GM19468 (cell line): ENCODE measurements at regions not wholly inside any gene's neighbourhood (a gene's known extent, or its start where the extent isn't known, plus 50 kb on each side); places are given as distances from the start of the nearest gene placed in this dataset.

Experiments
- ATAC-seq: cut with Tn5 transposase; IDR thresholded peaks from one replicate; pipeline ENCODE4 v1.9.1; 2021; ENCODE audit warnings: mild to moderate bottlenecking, moderate library complexity, moderate number of reproducible peaks; ENCODE audit not compliant: unreplicated experiment; ENCODE audit errors: extremely low read depth

- no peak for ATAC-seq
Measured at GRCh38 chr14:83777516-83777915, 1752.4 kb upstream of the FLRT2 start.

- no peak for ATAC-seq
Measured at GRCh38 chr14:83779266-83779665, 1750.7 kb upstream of the FLRT2 start.

- no peak for ATAC-seq
Measured at GRCh38 chr14:83780321-83780720, 1749.6 kb upstream of the FLRT2 start.

DNA sequence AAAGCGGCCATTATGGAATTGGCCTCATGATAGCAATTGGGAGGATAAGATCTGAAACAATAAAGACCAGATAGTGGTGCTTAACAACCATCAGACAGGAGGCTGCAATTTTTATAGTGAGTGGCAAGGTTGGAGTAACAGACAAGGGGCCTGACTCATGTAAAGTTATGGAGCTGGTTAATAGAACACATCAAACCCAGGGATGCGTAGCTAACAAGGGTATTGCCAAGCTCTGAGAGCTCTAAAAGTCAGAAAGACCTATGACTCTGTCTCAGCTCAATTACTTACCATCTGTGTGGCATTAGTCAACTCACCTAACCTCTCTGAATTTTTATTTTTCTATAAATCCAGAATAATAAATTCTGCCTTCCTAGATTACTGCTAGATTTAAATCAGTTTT is 1731.5 kb upstream of the FLRT2 start:
- no peak for ATAC-seq

DNA sequence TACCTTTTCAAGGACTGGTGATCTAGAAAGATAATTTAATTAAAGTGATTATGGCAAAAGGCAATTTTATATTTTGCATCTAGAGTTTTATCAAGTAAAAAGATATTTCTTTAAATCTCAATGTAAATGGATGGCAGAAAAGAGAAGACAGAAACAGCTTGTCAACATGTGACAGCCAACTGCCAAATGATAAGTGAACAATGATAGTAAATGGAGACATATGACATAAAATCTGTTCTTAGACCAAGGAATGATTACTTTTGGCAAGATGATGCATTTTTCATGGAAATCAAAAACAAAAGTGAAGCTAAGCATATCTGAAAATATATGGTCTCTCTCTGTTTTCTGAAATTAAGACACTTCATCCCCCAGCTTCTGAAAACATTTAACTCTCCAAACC is 1730.7 kb upstream of the FLRT2 start:
- ATAC-seq: no peak

DNA sequence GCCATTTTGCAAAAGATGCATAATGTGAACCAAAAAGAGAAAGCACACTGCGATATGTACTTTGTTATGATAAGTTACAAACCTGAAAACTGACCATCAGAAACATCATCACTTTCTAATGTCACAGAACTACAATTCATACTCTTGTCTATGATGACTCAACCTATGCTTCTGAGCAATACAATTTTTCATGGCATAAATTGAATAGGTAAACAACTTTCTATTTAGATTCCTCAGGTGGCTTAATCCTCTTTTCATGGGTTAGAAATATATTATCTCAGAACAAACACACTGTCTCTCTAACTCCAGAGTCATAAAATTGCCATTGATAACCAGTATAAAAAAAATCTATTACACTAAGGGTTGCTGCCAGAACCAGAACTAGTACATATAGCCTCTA is 1715.0 kb upstream of the FLRT2 start:
- ATAC-seq: no peak

GRCh38 chr14:83816761-83817160 is 1713.2 kb upstream of the FLRT2 start:
- no peak for ATAC-seq

GRCh38 chr14:83825843-83826242 is 1704.1 kb upstream of the FLRT2 start:
- no peak for ATAC-seq

DNA sequence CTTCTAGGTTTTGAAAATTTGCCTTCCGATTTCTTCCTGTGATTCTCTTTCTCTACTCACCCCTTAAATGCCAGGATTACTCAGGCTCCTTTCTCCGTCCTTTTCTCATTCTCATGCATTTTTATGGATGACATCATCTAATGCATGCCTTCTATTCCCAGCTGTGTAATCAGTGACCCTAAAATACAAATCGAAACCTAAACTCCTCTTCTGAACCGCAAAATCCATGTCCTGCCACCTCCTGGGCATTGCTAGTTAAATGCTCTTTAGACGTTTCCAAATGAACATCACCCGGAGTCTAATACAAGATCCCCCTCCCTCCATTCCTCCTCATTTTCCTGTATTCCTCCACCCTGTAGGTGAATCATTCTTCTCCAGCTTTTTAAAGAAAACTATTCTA is 1703.1 kb upstream of the FLRT2 start:
- ATAC-seq: no peak

GRCh38 chr14:83827383-83827782 is 1702.6 kb upstream of the FLRT2 start:
- ATAC-seq: no peak

GRCh38 chr14:83828406-83828805 is 1701.5 kb upstream of the FLRT2 start:
- no peak for ATAC-seq

DNA sequence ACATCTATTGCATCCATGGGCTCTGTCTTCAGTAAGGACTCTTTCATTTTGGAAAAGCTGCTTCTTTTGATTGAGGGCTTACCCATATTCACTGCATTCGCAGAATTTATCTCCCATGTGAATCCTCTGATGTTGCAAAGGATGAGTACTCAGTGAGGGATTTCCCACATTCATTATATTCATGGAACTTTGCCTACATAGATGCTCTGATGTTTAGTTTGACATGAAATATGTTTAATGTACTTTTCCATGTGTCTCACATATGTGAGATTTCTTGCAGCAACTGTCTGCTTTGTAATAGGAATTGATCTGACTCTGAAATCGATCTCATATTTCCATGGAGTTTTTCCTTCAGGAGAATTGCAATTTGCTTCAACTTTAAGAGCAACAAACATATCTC is 1699.6 kb upstream of the FLRT2 start:
- ATAC-seq: no peak

DNA sequence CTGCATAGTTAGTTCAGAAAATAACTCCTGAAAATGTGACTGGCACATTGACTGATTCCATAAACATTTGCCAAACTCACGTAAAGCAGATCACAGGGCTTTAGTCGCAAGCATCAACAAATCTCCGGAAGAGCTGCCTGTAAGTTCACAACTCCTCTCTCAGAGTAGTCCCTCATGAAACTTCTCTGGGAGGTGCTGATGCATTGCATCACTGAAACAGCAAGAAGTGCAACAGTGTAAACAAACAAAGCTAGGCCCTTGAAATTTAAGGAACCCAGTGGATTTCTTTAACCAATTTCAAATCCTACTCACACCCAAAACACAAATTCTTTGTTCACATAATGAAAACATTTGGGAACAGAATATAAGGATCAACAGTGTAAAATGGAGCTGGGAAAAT is 1691.7 kb upstream of the FLRT2 start:
- ATAC-seq: no peak

DNA sequence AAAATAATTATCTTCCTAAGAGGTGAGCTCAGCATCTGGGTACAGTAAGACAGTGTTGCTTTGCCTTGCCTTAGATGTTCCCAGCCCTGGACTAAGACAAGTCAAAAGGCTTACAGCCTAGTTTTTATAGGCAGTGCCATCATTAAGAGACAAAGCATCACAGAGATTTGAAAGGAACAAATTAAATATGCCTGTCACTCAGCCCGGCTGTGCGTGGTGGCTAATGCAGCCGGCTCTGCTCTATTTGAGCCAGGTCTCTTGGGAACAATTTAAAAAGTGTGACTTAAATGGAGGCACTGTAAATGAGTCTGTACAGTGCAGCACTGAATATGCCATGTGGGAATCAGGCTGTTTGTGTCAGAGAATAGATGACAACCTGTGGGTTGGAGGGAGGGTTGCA is 1687.4 kb upstream of the FLRT2 start:
- ATAC-seq: no peak

DNA sequence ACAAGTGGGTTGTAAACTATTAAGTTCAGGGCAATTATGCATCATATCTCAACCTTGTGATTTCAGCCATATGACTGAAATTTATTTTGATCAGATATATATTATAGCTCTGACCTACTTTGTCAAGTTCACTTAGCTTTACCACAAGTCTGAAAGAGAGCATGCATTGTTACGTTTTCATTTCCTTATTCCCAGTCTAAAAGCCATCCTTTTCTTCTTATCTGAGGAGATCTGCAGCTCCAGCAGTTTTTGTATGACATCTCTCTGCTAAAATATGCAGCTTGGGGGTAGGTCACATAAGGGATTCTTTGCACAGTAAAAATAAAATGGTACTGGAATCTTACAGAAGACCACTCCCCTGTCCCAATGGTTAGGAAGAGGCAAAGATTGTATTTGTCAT is 1682.8 kb upstream of the FLRT2 start:
- no peak for ATAC-seq

- no peak for ATAC-seq
Measured at GRCh38 chr14:83850092-83850491, 1679.9 kb upstream of the FLRT2 start.

- ATAC-seq: no peak
Measured at GRCh38 chr14:83856334-83856733, 1673.6 kb upstream of the FLRT2 start.

GRCh38 chr14:83860631-83861155 is 1669.3 kb upstream of the FLRT2 start:
- ATAC-seq: no peak

DNA sequence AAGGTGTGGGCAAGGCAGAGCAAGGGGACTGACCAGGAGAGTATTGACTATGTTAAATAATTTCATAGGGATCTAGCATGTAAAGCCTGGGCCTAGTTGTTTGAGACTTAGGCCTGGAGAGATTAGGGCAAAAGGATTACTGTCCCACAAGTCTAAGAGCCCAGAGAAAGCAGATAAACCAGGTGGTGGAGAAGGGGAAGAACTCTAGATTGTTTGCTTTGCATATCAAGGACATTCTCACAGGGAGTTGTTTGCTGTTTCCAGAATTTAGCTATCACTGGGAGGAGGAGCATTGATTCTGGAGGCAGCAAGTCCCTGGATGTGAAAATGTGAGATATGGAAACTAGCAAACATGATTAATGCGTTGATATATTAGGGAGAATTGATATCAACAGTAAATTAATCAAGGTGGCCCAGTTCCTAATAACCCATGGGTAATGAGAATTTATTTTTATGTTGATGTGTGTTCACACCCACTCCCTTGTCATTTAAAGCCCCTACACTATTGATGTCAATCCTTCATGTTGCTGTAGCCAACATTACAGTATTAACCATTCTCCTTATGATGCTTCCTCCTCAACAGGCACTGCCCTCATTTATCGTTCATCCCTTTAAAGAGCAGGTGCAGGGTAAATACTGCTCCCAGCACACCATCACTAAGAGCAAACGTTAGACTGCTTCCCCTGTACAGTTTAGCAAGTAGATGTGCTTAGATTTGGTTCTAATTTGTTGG is 1666.7 kb upstream of the FLRT2 start:
- no peak for ATAC-seq

DNA sequence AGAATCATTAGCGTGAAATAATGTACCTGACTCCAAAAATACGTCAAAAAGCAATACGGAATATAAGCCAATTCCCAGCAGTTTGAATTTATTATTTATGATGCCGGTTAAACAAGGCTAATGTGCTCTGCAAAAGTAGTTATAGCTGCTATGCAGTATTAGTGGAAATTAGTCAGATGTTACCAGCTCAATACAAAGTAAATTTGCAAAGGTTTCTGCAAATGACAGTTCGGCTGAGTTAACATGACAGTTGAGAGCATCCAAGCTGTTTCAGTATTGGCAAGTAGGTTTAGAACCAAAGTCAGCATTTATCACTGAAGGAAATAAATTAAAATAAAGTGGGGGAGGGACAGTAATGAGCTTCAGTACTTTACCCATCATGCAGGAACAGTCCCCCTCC is 1665.8 kb upstream of the FLRT2 start:
- no peak for ATAC-seq

- ATAC-seq: no peak
Measured at GRCh38 chr14:83867566-83868225, 1662.2 kb upstream of the FLRT2 start.
